ENCODE measurements at regions not wholly inside any gene's neighbourhood (a gene's known extent, or its start where the extent isn't known, plus 50 kb on each side); places are given as distances from the start of the nearest gene placed in this dataset.

DNA sequence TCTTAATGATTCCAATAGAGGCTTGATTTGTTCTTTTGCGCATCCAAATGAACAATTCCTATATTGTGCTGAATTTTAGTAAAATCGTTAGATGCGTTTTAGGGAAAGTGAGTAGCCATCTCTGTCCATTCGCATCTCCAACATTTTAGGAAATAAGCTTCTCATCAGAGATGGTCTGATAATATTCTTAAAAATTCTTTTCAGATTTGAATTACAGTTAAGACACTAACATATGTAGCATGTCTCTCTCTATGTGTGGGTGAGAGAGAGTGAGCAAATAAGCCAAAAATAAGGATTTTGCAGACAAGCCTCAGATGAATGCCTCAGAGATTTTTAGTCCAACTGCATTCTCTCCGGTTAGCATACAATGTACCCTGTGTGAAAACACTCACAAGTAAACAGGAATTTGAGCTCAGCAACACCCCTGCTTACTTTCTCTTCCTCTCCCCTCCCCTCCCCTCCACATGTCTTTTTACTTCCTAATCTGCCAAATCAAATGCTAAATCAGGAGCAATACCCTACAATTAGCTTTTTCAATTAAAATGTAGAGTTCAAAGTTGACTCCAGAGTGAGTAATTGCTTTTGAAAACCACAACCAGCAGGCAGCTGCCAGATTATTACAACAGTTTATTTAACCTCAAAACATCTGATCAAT lies 354.4 kb downstream of the CRPPA start:
- Histone ChIP-seq H4K20me1 (ENCODE audit: insufficient read depth, low read length) (no peaks in the 10 kb centered on the region), H3K9me3 (ENCODE audit: insufficient read depth, low read length, severe bottlenecking) (no peaks in the 10 kb centered on the region), H3K27me3 (ENCODE audit: insufficient read depth, low read length, poor library complexity) (no peaks in the 10 kb centered on the region), H3K9ac (ENCODE audit: low read depth, low read length) (no peak overlapping the region), H3K79me2 (ENCODE audit: insufficient read depth, low read length) (no peaks in the 10 kb centered on the region), H3K27ac (ENCODE audit: low read length) (no peak overlapping the region), H3K4me3 (ENCODE audit: low read depth in 1 of 2, low read length in 2 of 2) (no peak overlapping the region), H3K4me1 (ENCODE audit: insufficient read depth, low read length) (no peaks in the 10 kb centered on the region), H3K4me2 (ENCODE audit: insufficient read depth, low read length) (no peak overlapping the region), H2AFZ (ENCODE audit: low read depth, low read length) (no peak overlapping the region), H3K36me3 (ENCODE audit: insufficient read depth, low read length) (no peaks in the 10 kb centered on the region)
- TF ChIP-seq CTCF (IDR thresholded peaks at IDR 0.05; ENCODE audit: borderline replicate concordance, extremely low read depth, low read length, poor library complexity, severe bottlenecking) (no peak), EZH2 (IDR thresholded peaks at IDR 0.05; ENCODE audit: borderline replicate concordance, low read depth, low read length, severe bottlenecking) (no peak)
- ATAC-seq (ENCODE audit: insufficient read depth, low read depth) (no peak), DNase-seq (no peak)

DNA sequence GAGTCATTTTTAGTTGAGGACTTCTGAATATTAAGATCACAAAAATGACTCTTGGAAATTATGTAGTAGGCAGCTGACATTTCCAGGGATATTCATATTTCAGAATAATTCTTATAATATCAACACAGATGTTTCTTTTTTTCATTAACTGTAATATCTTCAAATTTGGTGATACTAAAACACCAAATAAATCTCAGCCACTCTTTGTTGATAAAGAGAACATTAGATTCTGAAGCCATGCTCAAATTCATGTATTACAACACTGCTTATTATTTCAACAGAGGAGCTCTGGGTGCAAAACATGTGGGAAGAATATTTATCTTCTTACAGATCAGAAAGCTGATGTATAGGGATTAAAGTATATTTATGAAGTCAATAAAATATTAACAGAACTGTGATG lies 355.4 kb downstream of the CRPPA start:
- Histone ChIP-seq H3K36me3 (ENCODE audit: insufficient read depth, low read length) (no peaks in the 10 kb centered on the region), H3K9ac (ENCODE audit: low read depth, low read length) (no peak overlapping the region), H3K27me3 (ENCODE audit: insufficient read depth, low read length, poor library complexity) (no peaks in the 10 kb centered on the region), H4K20me1 (ENCODE audit: insufficient read depth, low read length) (no peaks in the 10 kb centered on the region), H3K27ac (ENCODE audit: low read length) (no peak overlapping the region), H3K4me3 (ENCODE audit: low read depth in 1 of 2, low read length in 2 of 2) (no peak overlapping the region), H2AFZ (ENCODE audit: low read depth, low read length) (no peak overlapping the region), H3K4me1 (ENCODE audit: insufficient read depth, low read length) (no peaks in the 10 kb centered on the region), H3K9me3 (ENCODE audit: insufficient read depth, low read length, severe bottlenecking) (no peaks in the 10 kb centered on the region), H3K4me2 (ENCODE audit: insufficient read depth, low read length) (no peak overlapping the region), H3K79me2 (ENCODE audit: insufficient read depth, low read length) (no peaks in the 10 kb centered on the region)
- ATAC-seq (ENCODE audit: insufficient read depth, low read depth): no peak
- no peak for TF ChIP-seq EZH2 (IDR thresholded peaks at IDR 0.05; ENCODE audit: borderline replicate concordance, low read depth, low read length, severe bottlenecking)
- no peak for DNase-seq

DNA sequence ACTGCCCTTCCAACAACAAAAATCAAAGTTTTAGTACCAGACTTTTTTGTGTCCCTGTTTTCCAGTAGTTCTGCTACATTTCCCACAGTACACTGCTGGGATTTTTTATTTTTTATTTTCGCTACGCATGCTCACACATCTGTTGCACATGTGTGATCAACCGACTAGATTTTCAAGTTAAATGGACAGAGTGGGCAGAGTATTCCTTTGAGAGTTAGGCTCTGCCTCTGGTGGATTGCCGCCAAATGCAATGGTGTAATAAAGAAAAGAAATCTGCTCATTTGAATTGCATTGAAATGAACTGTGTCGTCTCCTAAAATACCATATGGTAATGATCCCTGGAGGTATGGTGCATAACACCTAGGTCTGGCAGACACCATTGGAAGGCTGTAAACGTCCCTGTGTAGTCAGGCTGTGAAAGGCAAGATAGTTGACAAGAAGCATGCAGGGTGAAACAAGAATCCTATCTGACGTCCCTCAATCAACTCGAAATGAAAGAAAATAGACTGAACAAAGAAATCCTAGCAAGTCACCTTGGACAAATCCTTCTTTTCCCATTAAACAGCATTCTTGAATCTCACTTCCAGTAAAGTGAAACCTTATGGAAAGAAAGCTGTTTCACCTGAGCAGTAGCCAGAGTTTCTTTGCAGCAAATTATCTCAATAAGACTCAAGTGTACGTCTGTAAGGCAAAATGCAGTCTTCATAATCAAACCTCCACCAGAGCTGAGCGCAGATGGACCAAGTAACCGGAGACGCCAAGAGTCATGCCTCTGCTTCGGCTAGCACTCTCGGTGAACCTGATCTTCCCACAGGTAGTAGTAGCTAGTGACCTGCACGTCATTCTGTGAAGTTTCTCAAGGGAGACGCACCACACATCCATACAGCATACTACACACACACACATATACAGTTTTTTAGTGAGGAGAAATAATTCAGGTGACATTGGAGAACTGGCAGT lies 357.3 kb downstream of the CRPPA start:
- Histone ChIP-seq H3K4me1 (ENCODE audit: insufficient read depth, low read length) (no peaks in the 10 kb centered on the region), H3K9me3 (ENCODE audit: insufficient read depth, low read length, severe bottlenecking) (no peaks in the 10 kb centered on the region), H3K9ac (ENCODE audit: low read depth, low read length) (no peak overlapping the region), H2AFZ (ENCODE audit: low read depth, low read length) (no peak overlapping the region), H3K36me3 (ENCODE audit: insufficient read depth, low read length) (no peaks in the 10 kb centered on the region), H3K4me2 (ENCODE audit: insufficient read depth, low read length) (no peak overlapping the region), H3K4me3 (ENCODE audit: low read depth in 1 of 2, low read length in 2 of 2) (no peak overlapping the region), H3K27me3 (ENCODE audit: insufficient read depth, low read length, poor library complexity) (no peaks in the 10 kb centered on the region), H4K20me1 (ENCODE audit: insufficient read depth, low read length) (no peaks in the 10 kb centered on the region), H3K27ac (ENCODE audit: low read length) (no peak overlapping the region), H3K79me2 (ENCODE audit: insufficient read depth, low read length) (no peaks in the 10 kb centered on the region)
- no peak for ATAC-seq (ENCODE audit: insufficient read depth, low read depth)
- TF ChIP-seq EZH2 (IDR thresholded peaks at IDR 0.05; ENCODE audit: borderline replicate concordance, low read depth, low read length, severe bottlenecking): no peak
- TF ChIP-seq CTCF (IDR thresholded peaks at IDR 0.05; ENCODE audit: borderline replicate concordance, extremely low read depth, low read length, poor library complexity, severe bottlenecking): no peak
- no peak for DNase-seq

DNA sequence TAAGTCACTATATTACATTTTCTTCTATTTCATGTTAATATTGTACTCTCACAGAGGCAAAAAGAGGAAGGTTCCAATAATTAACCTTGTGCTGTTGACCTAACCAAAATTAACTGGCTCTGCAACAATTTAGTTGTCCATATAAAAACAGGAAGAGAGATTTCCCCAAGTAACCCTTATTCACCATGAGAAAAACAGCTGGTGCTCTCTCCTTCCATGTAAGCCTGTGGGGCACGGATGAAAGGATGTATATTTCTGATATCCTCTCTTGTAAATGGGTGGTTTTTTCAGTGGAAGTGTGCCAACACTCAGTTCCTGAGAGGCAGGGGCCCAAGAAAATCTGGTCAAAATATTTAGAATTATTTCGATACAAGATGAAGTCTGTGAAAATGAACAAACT lies 358.1 kb downstream of the CRPPA start:
- no peak overlapping the region for H3K4me3 ChIP-seq (ENCODE audit: low read depth in 1 of 2, low read length in 2 of 2)
- no peaks in the 10 kb centered on the region for H4K20me1 ChIP-seq (ENCODE audit: insufficient read depth, low read length)
- no peaks in the 10 kb centered on the region for H3K36me3 ChIP-seq (ENCODE audit: insufficient read depth, low read length)
- H3K9me3 ChIP-seq (ENCODE audit: insufficient read depth, low read length, severe bottlenecking): no peaks in the 10 kb centered on the region
- TF ChIP-seq EZH2 (IDR thresholded peaks at IDR 0.05; ENCODE audit: borderline replicate concordance, low read depth, low read length, severe bottlenecking) (no peak), CTCF (IDR thresholded peaks at IDR 0.05; ENCODE audit: borderline replicate concordance, extremely low read depth, low read length, poor library complexity, severe bottlenecking) (no peak)
- H3K4me2 ChIP-seq (ENCODE audit: insufficient read depth, low read length): no peak overlapping the region
- H2AFZ ChIP-seq (ENCODE audit: low read depth, low read length): no peak overlapping the region
- H3K9ac ChIP-seq (ENCODE audit: low read depth, low read length): no peak overlapping the region
- no peak for DNase-seq
- H3K27ac ChIP-seq (ENCODE audit: low read length): no peak overlapping the region
- no peaks in the 10 kb centered on the region for H3K27me3 ChIP-seq (ENCODE audit: insufficient read depth, low read length, poor library complexity)
- H3K4me1 ChIP-seq (ENCODE audit: insufficient read depth, low read length): no peaks in the 10 kb centered on the region
- ATAC-seq (ENCODE audit: insufficient read depth, low read depth): no peak
- no peaks in the 10 kb centered on the region for H3K79me2 ChIP-seq (ENCODE audit: insufficient read depth, low read length)
